Mesenteric fat pad (tissue), 1 donor: ENCODE measurements at regions not wholly inside any gene's neighbourhood (a gene's known extent, or its start where the extent isn't known, plus 50 kb on each side); places are given as distances from the start of the nearest gene placed in this dataset.

Source experiments
- DNase-seq: peaks from one replicate; pipeline ENCODE4 v3.0.0-alpha.2; 2020; ENCODE audit warnings: low spot score
- donor health status: DM: yes; HTN: yes; CAD: no.

- DNase-seq = no peak
Observed at GRCh38 chr3:164577667-164578210, 500.6 kb downstream of the SI start.

- no peak for DNase-seq
Observed at GRCh38 chr3:164572436-164572835, 505.9 kb downstream of the SI start.

GRCh38 chr3:164550857-164551256, 527.4 kb downstream of the SI start:
- no peak for DNase-seq

GRCh38 chr3:164539215-164539614, 539.1 kb downstream of the SI start:
- no peak for DNase-seq

- DNase-seq = no peak
Observed at GRCh38 chr3:164537485-164537884, 540.8 kb downstream of the SI start.

- no peak for DNase-seq
Observed at GRCh38 chr3:164533275-164533674, 545.0 kb downstream of the SI start.

- no peak for DNase-seq
Observed at GRCh38 chr3:164526250-164526649, 552.0 kb downstream of the SI start.

GRCh38 chr3:164524201-164524600, 554.1 kb downstream of the SI start:
- DNase-seq = no peak

GRCh38 chr3:164522073-164522763, 556.1 kb downstream of the SI start:
- DNase-seq = no peak

- DNase-seq = no peak
Observed at GRCh38 chr3:164521644-164522043, 556.7 kb downstream of the SI start.

GRCh38 chr3:164521139-164521538, 557.2 kb downstream of the SI start:
- no peak for DNase-seq

- no peak for DNase-seq
Observed at GRCh38 chr3:164515256-164515655, 563.0 kb downstream of the SI start.

- DNase-seq = no peak
Observed at GRCh38 chr3:164514576-164514975, 563.7 kb downstream of the SI start.

GRCh38 chr3:164507886-164508285, 570.4 kb downstream of the SI start:
- DNase-seq = no peak

- DNase-seq = no peak
Observed at GRCh38 chr3:164498917-164499316, 579.4 kb downstream of the SI start.

- DNase-seq = no peak
Observed at GRCh38 chr3:164488893-164489292, 589.4 kb downstream of the SI start.

GRCh38 chr3:164486150-164486549, 592.1 kb downstream of the SI start:
- no peak for DNase-seq

GRCh38 chr3:164479978-164480377, 598.3 kb downstream of the SI start:
- no peak for DNase-seq

GRCh38 chr3:164479406-164479805, 598.9 kb downstream of the SI start:
- no peak for DNase-seq

- no peak for DNase-seq
Observed at GRCh38 chr3:164478323-164478722, 600.0 kb downstream of the SI start.

GRCh38 chr3:164477403-164477802, 600.9 kb downstream of the SI start:
- DNase-seq = no peak

GRCh38 chr3:164476631-164477030, 601.7 kb downstream of the SI start:
- no peak for DNase-seq

GRCh38 chr3:164470471-164470870, 607.8 kb downstream of the SI start:
- DNase-seq = no peak
